GM12878 (cell line): ENCODE measurements at regions not wholly inside any gene's neighbourhood (a gene's known extent, or its start where the extent isn't known, plus 50 kb on each side); places are given as distances from the start of the nearest gene placed in this dataset.

Experiments
- ATAC-seq: fragments of 200-7000 bp; cut with Tn5 transposase; 3 replicates; pipeline ENCODE4 v1.9.1; 2020; ENCODE audit warnings: mild to moderate bottlenecking, moderate library complexity
- BruUV-seq: library from RNA; stranded (reverse); fragments of 400-500 nt; replicated peaks from 2 replicates; lab custom pipeline; 2021; lab: Mats Ljungman, UMichigan
- CTCF ChIA-PET: fragments of 300-600 bp; sonication (Branson Sonifier 250); formaldehyde crosslinking; extraction: SDS; loops from one replicate; lab custom pipeline; 2021; ENCODE audit warnings: inconsistent platforms; lab: Yijun Ruan, JAX
- POLR2A ChIA-PET: fragments of 350-600 bp; formaldehyde crosslinking; extraction: SDS; loops from one replicate; lab custom pipeline; 2021; ENCODE audit warnings: inconsistent platforms; lab: Charles Lee
- RAD21 ChIA-PET: fragments of 300-600 bp; sonication (Branson Sonifier 250); formaldehyde crosslinking; loops from one replicate; lab custom pipeline; 2023; ENCODE audit warnings: antibody characterized with exemption; ENCODE audit not compliant: unreplicated experiment; lab: Charles Lee
- SMC1A ChIA-PET: fragments of 300-600 bp; sonication (Branson Sonifier 250); formaldehyde crosslinking; loops from one replicate; lab custom pipeline; 2023; ENCODE audit not compliant: unreplicated experiment, uncharacterized antibody; lab: Charles Lee
- DNase-seq: peaks from one replicate; pipeline ENCODE4 v3.0.0-alpha.2; 2011; ENCODE audit warnings: low read depth, low spot score
- FAIRE-seq: peaks from 3 replicates; lab custom pipeline; 2011; peaks lifted over from hg19 to GRCh38; lab: Jason Lieb, UNC
- H2AFZ ChIP-seq: 2 replicates; pipeline ENCODE4 v1.6.0; 2011; ENCODE audit warnings: low read depth, low read length, control low read depth; ENCODE audit not compliant: control insufficient read depth
- H3K27ac ChIP-seq: 2 replicates; pipeline ENCODE4 v1.5.1; 2011; ENCODE audit warnings: control low read depth; ENCODE audit not compliant: control insufficient read depth, insufficient read depth
- H3K27me3 ChIP-seq, 2 experiments: replicated peaks in 1 of 2; 2 replicates each; pipeline versions ENCODE4 v1.6.0 to v1.6.1; 2011; ENCODE audit warnings: low read length in 1 of 2; ENCODE audit not compliant: control insufficient read depth in 2 of 2, insufficient read depth in 2 of 2
- H3K36me3 ChIP-seq, 2 experiments: 2 replicates each; pipeline ENCODE4 v1.5.1; 2011; ENCODE audit warnings: low read length in 1 of 2; ENCODE audit not compliant: control insufficient read depth in 2 of 2, insufficient read depth in 2 of 2
- H3K4me1 ChIP-seq: 2 replicates; pipeline ENCODE4 v1.6.1; 2011; ENCODE audit warnings: mild to moderate bottlenecking, low read length, moderate library complexity, mixed read lengths; ENCODE audit not compliant: control insufficient read depth, insufficient read depth
- H3K4me2 ChIP-seq: 2 replicates; pipeline ENCODE4 v1.6.0; 2011; ENCODE audit warnings: control low read depth; ENCODE audit not compliant: control insufficient read depth, insufficient read depth
- H3K4me3 ChIP-seq: fragments of 200-600 bp; sonication (generic); 2 replicates; pipeline ENCODE4 v1.5.1; 2016
- H3K79me2 ChIP-seq: 2 replicates; pipeline ENCODE4 v1.6.0; 2011; ENCODE audit warnings: low read length; ENCODE audit not compliant: control insufficient read depth, insufficient read depth
- H3K9ac ChIP-seq: 2 replicates; pipeline ENCODE4 v1.8.0; 2011; ENCODE audit warnings: low read length, control low read depth, mixed read lengths; ENCODE audit not compliant: control insufficient read depth, insufficient read depth
- H3K9me3 ChIP-seq: replicated peaks from 3 replicates; pipeline ENCODE4 v1.5.1; 2011; ENCODE audit warnings: mild to moderate bottlenecking, low read length; ENCODE audit not compliant: control insufficient read depth, insufficient read depth
- H4K20me1 ChIP-seq: 2 replicates; pipeline ENCODE4 v1.6.0; 2011; ENCODE audit not compliant: control insufficient read depth, insufficient read depth
- ATF2 ChIP-seq: IDR thresholded peaks from 2 replicates; pipeline ENCODE4 v1.6.1; 2012; ENCODE audit warnings: low read length, inconsistent platforms
- IRF4 ChIP-seq: IDR thresholded peaks from 2 replicates; pipeline ENCODE4 v1.6.1; 2011; ENCODE audit warnings: low read depth, low read length
- NR2F1 ChIP-seq: fragments of 450-650 bp; conservative IDR thresholded peaks from 2 replicates; pipeline ENCODE4 v1.6.1; 2017; ENCODE audit warnings: mild to moderate bottlenecking
- RAD21 ChIP-seq: IDR thresholded peaks from 2 replicates; pipeline ENCODE4 v1.6.1; 2011; ENCODE audit warnings: mild to moderate bottlenecking, low read depth, low read length, moderate library complexity; ENCODE audit not compliant: insufficient read depth
- TAF1 ChIP-seq: IDR thresholded peaks from 2 replicates; pipeline ENCODE4 v1.6.1; 2011; ENCODE audit warnings: mild to moderate bottlenecking, low read depth, low read length, borderline replicate concordance
- YBX1 ChIP-seq: fragments of 450-650 bp; IDR thresholded peaks from 2 replicates; pipeline ENCODE4 v1.6.1; 2016; ENCODE audit warnings: antibody characterized with exemption
- YY1 ChIP-seq: IDR thresholded peaks from 2 replicates; pipeline ENCODE4 v1.6.1; 2011; ENCODE audit warnings: low read depth, mild to moderate bottlenecking, low read length
- ZNF274 ChIP-seq: IDR thresholded peaks from one replicate; pipeline ENCODE4 v1.8.0; 2011; ENCODE audit not compliant: insufficient read length, insufficient read depth
- WGBS: methylation state at CpG from one replicate; pipeline ENCODE4 v1.1.6; 2016; ENCODE audit warnings: low lambda C conversion rate; ENCODE audit not compliant: insufficient replicate concordance, insufficient coverage; ENCODE audit errors: missing lambda C conversion rate; 5-methylcytosine and 5-hydroxymethylcytosine counted together
- in situ Hi-C: fragments of 300-500 bp; cut with MboI; formaldehyde crosslinking; loops from 9 replicates; pipeline ENCODE4 v1.14.3; 2018; ENCODE audit warnings: mixed read lengths
- intact Hi-C: fragments of 100-400 bp; cut with micrococcal nuclease; formaldehyde crosslinking; loops from one replicate; pipeline ENCODE4 v1.14.2; 2022; ENCODE audit not compliant: unreplicated experiment
- TF ChIP-seq, protein P1 (sequence below): IDR thresholded peaks from 2 replicates; pipeline ENCODE4 v1.6.1; 2012; ENCODE audit warnings: improper control_type of control experiment, low read depth, low read length; ENCODE audit not compliant: insufficient replicate concordance

DNA sequence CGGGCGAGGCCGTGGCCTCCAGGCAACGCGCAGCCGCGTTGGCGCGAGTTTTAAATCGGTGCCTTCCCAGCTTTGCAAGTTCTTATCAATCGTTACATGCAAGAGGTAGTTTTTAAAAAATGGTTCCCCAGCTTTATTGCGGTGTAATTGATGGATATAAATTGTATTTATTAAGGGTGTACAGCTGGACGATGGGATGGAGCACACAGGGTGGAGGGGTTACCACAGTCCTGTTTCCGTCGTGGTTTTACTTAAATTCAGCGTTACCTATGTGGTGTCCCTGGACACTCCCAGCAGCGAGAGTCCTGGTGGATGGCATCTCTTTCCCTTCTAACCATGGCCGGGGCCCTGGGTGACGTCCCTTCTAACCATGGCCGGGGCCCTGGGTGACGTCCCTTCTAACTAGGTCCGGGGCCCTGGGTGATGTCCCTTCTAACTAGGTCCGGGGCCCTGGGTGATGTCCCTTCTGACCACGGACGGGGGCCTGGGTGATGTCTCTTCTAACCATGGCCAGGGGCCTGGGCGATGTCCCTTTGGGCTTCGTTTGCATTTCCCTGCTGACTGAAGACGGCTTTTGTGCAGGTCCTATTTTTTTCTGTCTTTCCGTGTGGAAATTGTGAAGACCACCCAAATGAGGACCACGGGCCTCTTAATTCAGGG lies 97.9 kb downstream of the TNFAIP2 start:
- no peaks in the 10 kb centered on the region for H3K9me3 ChIP-seq
- intact Hi-C loops (no loop called here), in situ Hi-C loops (no loop called here)
- no peak overlapping the region for H2AFZ ChIP-seq
- no peaks in the 10 kb centered on the region for H3K79me2 ChIP-seq
- DNase-seq (no peak), ATAC-seq (no peak), FAIRE-seq (no peak)
- H3K4me1 ChIP-seq, result no peaks in the 10 kb centered on the region
- H3K4me2 ChIP-seq, result no peak overlapping the region
- RAD21 ChIA-PET, result no interaction called here
- H3K9ac ChIP-seq, result no peak overlapping the region
- no TSS peak for BruUV-seq
- SMC1A ChIA-PET, result no interaction called here
- POLR2A ChIA-PET, result no interaction called here
- peaks cover 0 to 1% of the 10 kb centered on the region in 2 experiments; a peak in 2 of 4 replicates for H3K27me3 ChIP-seq
- no peak overlapping the region for H3K27ac ChIP-seq
- CTCF ChIA-PET, result no interaction called here
- H4K20me1 ChIP-seq, result no peaks in the 10 kb centered on the region
- 66% methylated on average over 30 of the region's 30 CpGs for WGBS
- no peak for TF ChIP-seq YBX1
- no peak for TF ChIP-seq ZNF274
- no peak for TF ChIP-seq YY1
- no peaks in the 10 kb centered on the region for H3K36me3 ChIP-seq
- H3K4me3 ChIP-seq, result no peak overlapping the region

GRCh38 chr14:103221781-103222358 lies 98.6 kb downstream of the TNFAIP2 start:
- no peaks in the 10 kb centered on the region for H3K9me3 ChIP-seq
- no peak overlapping the region for H3K4me2 ChIP-seq
- 62% methylated on average over 13 of the region's 13 CpGs for WGBS
- CTCF ChIA-PET, result interaction anchor here (0.5 kb wide), 1 partner anchor 143 kb away, joined by 3 read pairs; no protein-coding TSS in a partner anchor
- no peak overlapping the region for H3K27ac ChIP-seq
- no peak overlapping the region for H3K4me3 ChIP-seq
- H3K79me2 ChIP-seq, result no peaks in the 10 kb centered on the region
- no peaks in the 10 kb centered on the region for H4K20me1 ChIP-seq
- ATAC-seq, result no peak
- no peak for FAIRE-seq
- no peak overlapping the region for H3K9ac ChIP-seq
- H3K27me3 ChIP-seq, result peaks cover 0 to 1% of the 10 kb centered on the region in 2 experiments; a peak in 2 of 4 replicates
- BruUV-seq, result no TSS peak
- in situ Hi-C loops, result no loop called here
- no peaks in the 10 kb centered on the region for H3K4me1 ChIP-seq
- POLR2A ChIA-PET, result no interaction called here
- RAD21 ChIA-PET, result no interaction called here
- DNase-seq, result no peak
- SMC1A ChIA-PET, result no interaction called here
- no peaks in the 10 kb centered on the region for H3K36me3 ChIP-seq
- H2AFZ ChIP-seq, result no peak overlapping the region
- intact Hi-C loops, result no loop called here
- TF ChIP-seq IRF4 (no peak), RAD21 (no peak), ATF2 (no peak), NR2F1 (no peak), TAF1 (no peak)
- TF ChIP-seq, protein P1, sequence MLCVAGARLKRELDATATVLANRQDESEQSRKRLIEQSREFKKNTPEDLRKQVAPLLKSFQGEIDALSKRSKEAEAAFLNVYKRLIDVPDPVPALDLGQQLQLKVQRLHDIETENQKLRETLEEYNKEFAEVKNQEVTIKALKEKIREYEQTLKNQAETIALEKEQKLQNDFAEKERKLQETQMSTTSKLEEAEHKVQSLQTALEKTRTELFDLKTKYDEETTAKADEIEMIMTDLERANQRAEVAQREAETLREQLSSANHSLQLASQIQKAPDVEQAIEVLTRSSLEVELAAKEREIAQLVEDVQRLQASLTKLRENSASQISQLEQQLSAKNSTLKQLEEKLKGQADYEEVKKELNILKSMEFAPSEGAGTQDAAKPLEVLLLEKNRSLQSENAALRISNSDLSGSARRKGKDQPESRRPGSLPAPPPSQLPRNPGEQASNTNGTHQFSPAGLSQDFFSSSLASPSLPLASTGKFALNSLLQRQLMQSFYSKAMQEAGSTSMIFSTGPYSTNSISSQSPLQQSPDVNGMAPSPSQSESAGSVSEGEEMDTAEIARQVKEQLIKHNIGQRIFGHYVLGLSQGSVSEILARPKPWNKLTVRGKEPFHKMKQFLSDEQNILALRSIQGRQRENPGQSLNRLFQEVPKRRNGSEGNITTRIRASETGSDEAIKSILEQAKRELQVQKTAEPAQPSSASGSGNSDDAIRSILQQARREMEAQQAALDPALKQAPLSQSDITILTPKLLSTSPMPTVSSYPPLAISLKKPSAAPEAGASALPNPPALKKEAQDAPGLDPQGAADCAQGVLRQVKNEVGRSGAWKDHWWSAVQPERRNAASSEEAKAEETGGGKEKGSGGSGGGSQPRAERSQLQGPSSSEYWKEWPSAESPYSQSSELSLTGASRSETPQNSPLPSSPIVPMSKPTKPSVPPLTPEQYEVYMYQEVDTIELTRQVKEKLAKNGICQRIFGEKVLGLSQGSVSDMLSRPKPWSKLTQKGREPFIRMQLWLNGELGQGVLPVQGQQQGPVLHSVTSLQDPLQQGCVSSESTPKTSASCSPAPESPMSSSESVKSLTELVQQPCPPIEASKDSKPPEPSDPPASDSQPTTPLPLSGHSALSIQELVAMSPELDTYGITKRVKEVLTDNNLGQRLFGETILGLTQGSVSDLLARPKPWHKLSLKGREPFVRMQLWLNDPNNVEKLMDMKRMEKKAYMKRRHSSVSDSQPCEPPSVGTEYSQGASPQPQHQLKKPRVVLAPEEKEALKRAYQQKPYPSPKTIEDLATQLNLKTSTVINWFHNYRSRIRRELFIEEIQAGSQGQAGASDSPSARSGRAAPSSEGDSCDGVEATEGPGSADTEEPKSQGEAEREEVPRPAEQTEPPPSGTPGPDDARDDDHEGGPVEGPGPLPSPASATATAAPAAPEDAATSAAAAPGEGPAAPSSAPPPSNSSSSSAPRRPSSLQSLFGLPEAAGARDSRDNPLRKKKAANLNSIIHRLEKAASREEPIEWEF, result no peak
